ENCODE measurements at regions not wholly inside any gene's neighbourhood (a gene's known extent, or its start where the extent isn't known, plus 50 kb on each side); places are given as distances from the start of the nearest gene placed in this dataset.

DNA sequence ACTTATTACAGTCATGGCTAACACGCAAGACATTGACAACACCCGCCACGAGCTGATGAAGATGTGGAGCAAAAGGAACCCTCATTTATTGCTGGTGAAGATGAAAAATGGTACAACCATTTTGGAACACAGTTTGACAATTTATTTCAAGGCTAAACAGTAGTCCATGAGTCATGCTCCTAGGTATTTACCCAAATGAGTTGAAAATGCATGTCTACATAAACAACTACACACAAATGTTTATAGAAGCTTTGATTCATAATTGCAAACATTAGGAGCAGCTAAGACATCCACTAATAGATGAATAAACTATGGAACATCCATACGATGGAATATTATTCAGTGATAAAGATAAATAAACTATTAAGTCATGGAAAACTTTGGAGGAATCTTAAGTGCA lies 580.1 kb downstream of the RAPGEF2 start:
- Mint-ChIP-seq H3K27me3 (no peaks in the 10 kb centered on the region), H3K9me3 (ENCODE audit: low read depth) (no peaks in the 10 kb centered on the region), H3K27ac (no peak overlapping the region), H3K4me3 (ENCODE audit: low read depth) (no peak overlapping the region), H3K36me3 (ENCODE audit: insufficient read depth) (no peaks in the 10 kb centered on the region), H3K4me1 (ENCODE audit: low read depth) (no peaks in the 10 kb centered on the region)
- no peak for DNase-seq (ENCODE audit: low spot score, unreplicated experiment)
- TF ChIP-seq, protein P1, sequence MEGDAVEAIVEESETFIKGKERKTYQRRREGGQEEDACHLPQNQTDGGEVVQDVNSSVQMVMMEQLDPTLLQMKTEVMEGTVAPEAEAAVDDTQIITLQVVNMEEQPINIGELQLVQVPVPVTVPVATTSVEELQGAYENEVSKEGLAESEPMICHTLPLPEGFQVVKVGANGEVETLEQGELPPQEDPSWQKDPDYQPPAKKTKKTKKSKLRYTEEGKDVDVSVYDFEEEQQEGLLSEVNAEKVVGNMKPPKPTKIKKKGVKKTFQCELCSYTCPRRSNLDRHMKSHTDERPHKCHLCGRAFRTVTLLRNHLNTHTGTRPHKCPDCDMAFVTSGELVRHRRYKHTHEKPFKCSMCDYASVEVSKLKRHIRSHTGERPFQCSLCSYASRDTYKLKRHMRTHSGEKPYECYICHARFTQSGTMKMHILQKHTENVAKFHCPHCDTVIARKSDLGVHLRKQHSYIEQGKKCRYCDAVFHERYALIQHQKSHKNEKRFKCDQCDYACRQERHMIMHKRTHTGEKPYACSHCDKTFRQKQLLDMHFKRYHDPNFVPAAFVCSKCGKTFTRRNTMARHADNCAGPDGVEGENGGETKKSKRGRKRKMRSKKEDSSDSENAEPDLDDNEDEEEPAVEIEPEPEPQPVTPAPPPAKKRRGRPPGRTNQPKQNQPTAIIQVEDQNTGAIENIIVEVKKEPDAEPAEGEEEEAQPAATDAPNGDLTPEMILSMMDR (IDR thresholded peaks at IDR 0.05; ENCODE audit: unreplicated experiment) = no peak

DNA sequence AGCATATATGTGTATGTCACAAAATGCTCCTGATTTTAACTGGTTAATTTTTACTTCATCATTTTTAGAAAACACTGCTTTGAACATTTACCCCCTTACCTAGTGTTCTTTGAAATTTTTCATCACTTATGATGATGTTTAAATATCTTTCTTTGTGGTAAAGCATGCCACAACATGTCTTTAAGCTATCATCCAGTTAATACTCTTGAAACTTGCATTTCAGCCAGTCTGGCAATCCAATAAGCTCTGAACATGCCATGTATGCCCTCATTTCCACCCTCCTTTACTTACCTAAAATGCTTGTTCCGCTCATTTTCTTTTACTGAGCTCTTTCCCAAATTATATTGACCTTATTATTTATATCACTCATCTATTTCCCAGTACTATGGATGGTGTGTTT lies 581.2 kb downstream of the RAPGEF2 start:
- Mint-ChIP-seq H3K9me3 (ENCODE audit: low read depth) (no peaks in the 10 kb centered on the region), H3K27me3 (no peaks in the 10 kb centered on the region), H3K27ac (no peak overlapping the region), H3K4me1 (ENCODE audit: low read depth) (no peaks in the 10 kb centered on the region), H3K4me3 (ENCODE audit: low read depth) (no peak overlapping the region), H3K36me3 (ENCODE audit: insufficient read depth) (no peaks in the 10 kb centered on the region)
- TF ChIP-seq, protein P1 (IDR thresholded peaks at IDR 0.05; ENCODE audit: unreplicated experiment) = no peak
- DNase-seq (ENCODE audit: low spot score, unreplicated experiment) = no peak

DNA sequence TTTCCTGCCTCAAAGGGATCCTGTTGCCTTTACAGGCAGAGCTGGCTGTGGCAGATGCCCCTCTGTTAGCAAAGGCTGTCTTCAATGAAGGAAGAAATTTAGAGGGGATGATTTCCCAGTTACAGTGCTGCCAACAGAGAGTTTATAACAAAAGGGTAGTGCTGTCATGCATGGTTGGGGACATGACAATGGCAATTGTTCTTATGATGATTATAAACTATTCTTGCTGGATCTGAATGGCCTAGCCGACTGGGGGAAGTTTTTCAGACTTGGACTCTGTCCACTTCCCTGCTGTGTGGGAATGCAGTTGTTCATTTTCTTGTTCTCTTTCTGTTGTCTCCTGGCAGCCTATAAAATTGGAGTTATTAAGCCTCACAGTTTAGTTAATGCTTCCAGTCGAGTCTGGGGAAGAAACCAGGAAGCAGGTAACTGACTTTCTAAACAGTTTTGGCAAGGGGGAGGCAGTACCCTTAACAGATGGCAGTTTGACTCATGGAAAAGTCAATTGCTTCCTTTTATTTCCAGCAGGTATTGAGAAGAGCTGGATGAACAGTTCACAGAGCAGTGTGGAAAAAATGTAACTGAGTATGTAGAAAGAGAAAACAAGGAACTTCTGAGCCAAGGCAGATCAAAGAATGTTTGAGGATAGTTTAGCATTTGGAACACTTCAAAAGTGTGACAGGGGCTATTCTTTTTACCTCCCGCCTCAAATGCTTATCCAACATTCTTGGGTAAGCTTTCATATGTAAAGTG lies 582.6 kb downstream of the RAPGEF2 start:
- TF ChIP-seq, protein P1 (IDR thresholded peaks at IDR 0.05; ENCODE audit: unreplicated experiment) = no peak
- Mint-ChIP-seq H3K4me3 (ENCODE audit: low read depth) (no peak overlapping the region), H3K4me1 (ENCODE audit: low read depth) (no peaks in the 10 kb centered on the region), H3K9me3 (ENCODE audit: low read depth) (no peaks in the 10 kb centered on the region), H3K27ac (no peak overlapping the region), H3K27me3 (no peaks in the 10 kb centered on the region), H3K36me3 (ENCODE audit: insufficient read depth) (no peaks in the 10 kb centered on the region)
- no peak for DNase-seq (ENCODE audit: low spot score, unreplicated experiment)

DNA sequence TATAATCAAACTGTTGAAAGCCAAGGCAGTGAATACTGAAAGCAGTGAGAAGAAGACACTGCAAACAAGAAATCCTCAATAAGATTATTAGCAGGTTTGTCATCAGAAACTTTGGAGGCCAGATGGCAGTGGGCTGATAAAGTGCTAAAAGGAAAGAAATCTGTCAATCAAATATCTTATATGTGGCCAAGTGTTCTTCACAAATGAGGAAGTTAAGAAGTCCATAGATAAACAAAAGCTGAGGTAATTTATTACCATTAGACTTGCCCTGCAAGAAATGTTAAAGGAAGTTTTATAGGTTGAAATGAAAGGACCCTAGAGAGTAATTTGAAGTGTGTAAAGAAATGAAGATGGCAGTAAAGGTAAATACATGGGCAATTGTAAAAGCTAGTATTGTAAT lies 586.6 kb downstream of the RAPGEF2 start:
- no peak for DNase-seq (ENCODE audit: low spot score, unreplicated experiment)
- TF ChIP-seq, protein P1 (IDR thresholded peaks at IDR 0.05; ENCODE audit: unreplicated experiment) = no peak
- Mint-ChIP-seq H3K4me3 (ENCODE audit: low read depth) (no peak overlapping the region), H3K9me3 (ENCODE audit: low read depth) (peaks cover 8% of the 10 kb centered on the region), H3K4me1 (ENCODE audit: low read depth) (no peaks in the 10 kb centered on the region), H3K36me3 (ENCODE audit: insufficient read depth) (no peaks in the 10 kb centered on the region), H3K27ac (no peak overlapping the region), H3K27me3 (no peaks in the 10 kb centered on the region)

DNA sequence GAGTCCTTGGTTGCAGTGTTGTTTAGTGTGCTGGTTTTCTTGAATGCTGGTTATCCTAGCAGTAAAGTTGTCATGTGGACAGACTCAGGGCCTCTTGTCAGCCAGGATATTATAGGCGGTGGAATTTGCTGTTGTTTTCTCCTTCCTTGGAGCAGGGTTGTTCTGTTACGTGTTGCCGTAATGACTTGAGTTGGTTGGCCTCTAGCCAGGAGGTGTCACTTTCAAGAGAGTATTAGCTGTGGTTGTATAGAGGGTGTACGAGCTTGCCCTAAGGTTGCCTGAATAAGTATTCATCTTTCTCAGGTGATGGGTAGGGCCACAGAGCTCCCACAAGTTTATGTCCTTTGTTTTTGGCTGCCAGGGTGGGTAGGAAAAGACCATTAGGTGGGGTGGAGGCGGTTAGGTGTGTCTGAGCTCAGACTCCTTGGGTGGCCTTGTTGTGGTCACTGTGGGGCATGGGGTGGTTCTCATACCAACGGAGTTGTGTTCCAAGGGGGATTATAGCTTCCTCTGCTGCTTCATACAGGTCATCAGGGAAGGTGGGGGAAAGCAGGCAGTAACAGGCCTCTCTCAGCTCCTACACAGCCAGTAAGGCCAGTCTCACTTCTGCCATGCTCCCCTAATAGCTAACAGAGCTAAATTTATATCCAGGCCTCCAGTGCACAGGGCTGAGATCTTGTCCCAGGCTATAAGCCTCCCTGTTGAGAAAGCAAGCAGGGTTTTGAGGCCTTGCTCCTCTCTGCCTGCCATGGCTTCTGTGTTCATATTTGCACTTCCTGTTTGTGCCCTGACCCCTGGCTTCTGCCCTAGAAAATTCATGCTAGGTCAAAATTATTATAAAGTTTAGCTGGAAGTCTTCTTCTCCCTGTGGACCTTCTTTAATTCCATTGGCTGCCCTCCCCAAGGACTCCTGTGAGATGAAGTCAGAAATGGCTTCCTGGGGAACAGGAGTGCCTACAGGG lies 594.7 kb downstream of the RAPGEF2 start:
- no peaks in the 10 kb centered on the region for H3K27me3 Mint-ChIP-seq
- DNase-seq (ENCODE audit: low spot score, unreplicated experiment) = no peak
- H3K4me1 Mint-ChIP-seq (ENCODE audit: low read depth) = no peaks in the 10 kb centered on the region
- no peak overlapping the region for H3K27ac Mint-ChIP-seq
- H3K4me3 Mint-ChIP-seq (ENCODE audit: low read depth) = no peak overlapping the region
- TF ChIP-seq, protein P1 (IDR thresholded peaks at IDR 0.05; ENCODE audit: unreplicated experiment) = no peak
- no peaks in the 10 kb centered on the region for H3K36me3 Mint-ChIP-seq (ENCODE audit: insufficient read depth)
- H3K9me3 Mint-ChIP-seq (ENCODE audit: low read depth) = peaks cover 14% of the 10 kb centered on the region

Measured in progenitor cell of endocrine pancreas (in vitro differentiated cells).